A549 (cell line): ENCODE measurements at regions not wholly inside any gene's neighbourhood (a gene's known extent, or its start where the extent isn't known, plus 50 kb on each side); places are given as distances from the start of the nearest gene placed in this dataset.

Source experiments
- ATAC-seq, 2 experiments: fragments of 200-7000 bp in 1 of 2; fragments of >200 bp in 1 of 2; cut with Nextera tagmentation in 1 of 2; cut with Tn5 transposase in 1 of 2; 3 replicates each; pipeline versions ENCODE4 v1.8.0 to v1.9.1; 2018 to 2020; ENCODE audit warnings: mild to moderate bottlenecking in 1 of 2, moderate library complexity in 1 of 2
- CTCF ChIA-PET: fragments of 300-600 bp; sonication (Branson Sonifier 250); formaldehyde crosslinking; extraction: SDS; loops from one replicate; lab custom pipeline; 2021; ENCODE audit warnings: antibody characterized with exemption, inconsistent platforms; lab: Yijun Ruan, JAX
- POLR2A ChIA-PET: fragments of 350-600 bp; formaldehyde crosslinking; extraction: SDS; loops from one replicate; lab custom pipeline; 2021; ENCODE audit warnings: antibody characterized with exemption, inconsistent platforms; lab: Yijun Ruan, JAX
- DNase-seq, 2 experiments: peaks; one replicate each; pipeline versions ENCODE4 v3.0.0 to v3.0.0-alpha.2; 2011 to 2016; ENCODE audit warnings: low read depth in 1 of 2, low spot score in 1 of 2
- FAIRE-seq: peaks from 2 replicates; lab custom pipeline; 2011; peaks lifted over from hg19 to GRCh38; lab: Jason Lieb, UNC
- H3K27ac ChIP-seq, 2 experiments: fragments of >200 bp; sonication (Bioruptor Twin); formaldehyde crosslinking; 3 replicates each; pipeline ENCODE4 v1.5.1; 2016 to 2017
- H3K4me1 ChIP-seq: fragments of >200 bp; sonication (Bioruptor Twin); formaldehyde crosslinking; 3 replicates; pipeline ENCODE4 v1.6.1; 2016
- H3K4me2 ChIP-seq: fragments of >200 bp; sonication (Bioruptor Twin); formaldehyde crosslinking; 3 replicates; pipeline ENCODE4 v1.6.1; 2016
- H3K4me3 ChIP-seq: fragments of >200 bp; sonication (Bioruptor Twin); formaldehyde crosslinking; 3 replicates; pipeline ENCODE4 v1.5.1; 2016
- H3K9me3 ChIP-seq: fragments of >200 bp; sonication (Bioruptor Twin); formaldehyde crosslinking; 3 replicates; pipeline ENCODE4 v1.6.1; 2016
- CBX2 ChIP-seq: fragments of 200-600 bp; sonication (generic); IDR thresholded peaks from 2 replicates; pipeline ENCODE4 v1.6.1; 2016; ENCODE audit warnings: low read depth, mild to moderate bottlenecking, borderline replicate concordance
- CBX8 ChIP-seq: fragments of 200-600 bp; sonication (generic); IDR thresholded peaks from 2 replicates; pipeline ENCODE4 v1.6.1; 2016
- CEBPB ChIP-seq, 2 experiments: fragments of >200 bp in 1 of 2; sonication (Bioruptor Twin) in 1 of 2; formaldehyde crosslinking in 1 of 2; IDR thresholded peaks; 2 replicates each; pipeline ENCODE4 v1.6.1; 2012 to 2016
- CHD2 ChIP-seq: fragments of 150-350 bp; IDR thresholded peaks from 2 replicates; pipeline ENCODE4 v1.6.1; 2014; ENCODE audit warnings: low read length; ENCODE audit not compliant: partially characterized antibody
- EHF ChIP-seq: fragments of 250-450 bp; sonication (Bioruptor Pico); IDR thresholded peaks from 2 replicates; pipeline ENCODE4 v1.5.0; 2020; ENCODE audit warnings: mild to moderate bottlenecking
- FOSB ChIP-seq: fragments of 250-450 bp; sonication (Bioruptor Pico); IDR thresholded peaks from 2 replicates; pipeline ENCODE4 v1.5.0; 2020; ENCODE audit warnings: mild to moderate bottlenecking, moderate library complexity
- FOSL2 ChIP-seq, 2 experiments: fragments of 450-650 bp in 1 of 2; fragments of >200 bp in 1 of 2; sonication (Bioruptor Twin) in 1 of 2; formaldehyde crosslinking; IDR thresholded peaks; 2 replicates each; pipeline versions ENCODE4 v1.5.0 to v1.6.1; 2016 to 2020; ENCODE audit warnings: mild to moderate bottlenecking in 1 of 2, moderate library complexity in 1 of 2
- HOXB5 ChIP-seq: fragments of 250-450 bp; sonication (Bioruptor Pico); IDR thresholded peaks from 2 replicates; pipeline ENCODE4 v1.5.0; 2020; ENCODE audit warnings: mild to moderate bottlenecking, moderate library complexity
- JUNB ChIP-seq: fragments of >200 bp; sonication (Bioruptor Twin); formaldehyde crosslinking; IDR thresholded peaks from 2 replicates; pipeline ENCODE4 v1.6.1; 2016
- KDM1A ChIP-seq: fragments of 200-600 bp; sonication (generic); IDR thresholded peaks from 2 replicates; pipeline ENCODE4 v1.6.1; 2016; ENCODE audit warnings: low read depth, mild to moderate bottlenecking
- MAFK ChIP-seq: fragments of 450-650 bp; IDR thresholded peaks from 2 replicates; pipeline ENCODE4 v1.6.1; 2014; ENCODE audit not compliant: partially characterized antibody
- MAZ ChIP-seq: fragments of 150-350 bp; IDR thresholded peaks from 2 replicates; pipeline ENCODE4 v1.6.1; 2014; ENCODE audit warnings: antibody characterized with exemption, low read depth, low read length, borderline replicate concordance
- NPAS2 ChIP-seq: fragments of 250-450 bp; sonication (Bioruptor Pico); IDR thresholded peaks from 2 replicates; pipeline ENCODE4 v1.8.0; 2022; ENCODE audit warnings: mild to moderate bottlenecking, moderate library complexity, borderline replicate concordance
- NR3C1 ChIP-seq: fragments of >200 bp; sonication (Bioruptor Twin); formaldehyde crosslinking; IDR thresholded peaks from 3 replicates; pipeline ENCODE4 v1.6.1; 2017
- POLR2A ChIP-seq: IDR thresholded peaks from 2 replicates; pipeline ENCODE4 v1.6.1; 2012; ENCODE audit warnings: mild to moderate bottlenecking, low read length
- RAD21 ChIP-seq, 2 experiments: fragments of >200 bp in 1 of 2; sonication (Bioruptor Twin) in 1 of 2; formaldehyde crosslinking in 1 of 2; IDR thresholded peaks in 1 of 2; conservative IDR thresholded peaks in 1 of 2; 2 replicates in 1 of 2; 3 replicates in 1 of 2; pipeline ENCODE4 v1.6.1; 2012 to 2018; ENCODE audit warnings: inconsistent platforms in 1 of 2
- RFX5 ChIP-seq: fragments of 450-650 bp; IDR thresholded peaks from 2 replicates; pipeline ENCODE4 v1.7.1; 2014; ENCODE audit warnings: antibody characterized with exemption, mild to moderate bottlenecking, moderate library complexity
- SREBF2 ChIP-seq: fragments of 450-650 bp; IDR thresholded peaks from 2 replicates; pipeline ENCODE4 v1.6.1; 2014; ENCODE audit warnings: mild to moderate bottlenecking, moderate library complexity
- TFCP2L1 ChIP-seq: fragments of 250-450 bp; sonication (Bioruptor Pico); IDR thresholded peaks from 2 replicates; pipeline ENCODE4 v1.5.0; 2021; ENCODE audit warnings: mild to moderate bottlenecking
- TP53 ChIP-seq: fragments of 250-450 bp; sonication (Bioruptor Pico); IDR thresholded peaks from 2 replicates; pipeline ENCODE4 v1.5.0; 2021; ENCODE audit warnings: mild to moderate bottlenecking, moderate library complexity
- WGBS: methylation state at CpG from one replicate; pipeline ENCODE4 v1.1.6; 2017; ENCODE audit errors: missing lambda C conversion rate; 5-methylcytosine and 5-hydroxymethylcytosine counted together
- TF ChIP-seq, protein P1 (sequence below): fragments of >200 bp; sonication (Bioruptor Twin); formaldehyde crosslinking; IDR thresholded peaks from 3 replicates; pipeline ENCODE4 v1.6.1; 2016
- TF ChIP-seq, protein P2 (sequence below): IDR thresholded peaks from 2 replicates; pipeline ENCODE4 v1.6.1; 2012
- TF ChIP-seq, protein P3 (sequence below): fragments of 250-450 bp; sonication (Bioruptor Pico); IDR thresholded peaks from 2 replicates; pipeline ENCODE4 v1.5.0; 2020; ENCODE audit warnings: low read depth, mild to moderate bottlenecking, moderate library complexity
- TF ChIP-seq, protein P4 (sequence below): fragments of >200 bp; sonication (Bioruptor Twin); formaldehyde crosslinking; IDR thresholded peaks from 3 replicates; pipeline ENCODE4 v1.5.1; 2016
- TF ChIP-seq, protein P5 (sequence below): fragments of 450-650 bp; IDR thresholded peaks from 2 replicates; pipeline ENCODE4 v1.6.1; 2014; ENCODE audit warnings: antibody characterized with exemption

DNA sequence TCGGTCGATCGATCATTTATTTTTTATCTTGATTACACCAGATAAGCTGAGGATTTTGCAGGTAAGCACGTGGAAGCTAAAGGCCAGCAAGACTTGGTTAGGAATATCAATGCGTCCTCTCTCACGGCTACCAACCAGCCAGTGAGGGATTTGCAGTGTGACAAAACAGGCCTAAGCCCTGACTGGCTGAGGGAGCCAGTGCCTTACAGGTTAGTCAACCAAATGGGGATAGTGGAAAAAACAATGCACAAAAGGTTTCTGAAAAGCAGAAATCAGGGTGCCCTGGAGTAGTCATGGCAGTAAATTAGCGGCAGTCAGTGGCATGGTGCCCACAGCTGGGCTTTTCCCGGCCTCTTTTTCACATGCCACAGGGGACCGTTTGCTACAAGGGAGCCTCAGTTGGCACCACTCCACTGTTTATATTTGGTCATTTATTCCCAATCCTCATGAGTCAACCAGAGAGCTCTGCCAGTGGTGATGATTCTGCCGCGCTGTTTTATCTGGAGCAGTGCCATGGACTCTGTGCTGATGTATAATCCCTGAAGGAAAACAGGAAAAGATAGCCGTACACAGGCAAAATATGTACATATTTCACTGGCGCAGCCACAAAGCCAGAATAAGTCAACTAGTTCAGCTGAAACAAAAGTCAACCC is 167.6 kb downstream of the RHOU start (continued):
- peak; percentile 31 to 69 for TF ChIP-seq RAD21 (conservative IDR thresholded peaks at IDR 0.05 in 1 of 2, IDR thresholded peaks at IDR 0.05 in 1 of 2)
- no peak for TF ChIP-seq POLR2A
- no peak for TF ChIP-seq NR3C1
- TF ChIP-seq, protein P1, sequence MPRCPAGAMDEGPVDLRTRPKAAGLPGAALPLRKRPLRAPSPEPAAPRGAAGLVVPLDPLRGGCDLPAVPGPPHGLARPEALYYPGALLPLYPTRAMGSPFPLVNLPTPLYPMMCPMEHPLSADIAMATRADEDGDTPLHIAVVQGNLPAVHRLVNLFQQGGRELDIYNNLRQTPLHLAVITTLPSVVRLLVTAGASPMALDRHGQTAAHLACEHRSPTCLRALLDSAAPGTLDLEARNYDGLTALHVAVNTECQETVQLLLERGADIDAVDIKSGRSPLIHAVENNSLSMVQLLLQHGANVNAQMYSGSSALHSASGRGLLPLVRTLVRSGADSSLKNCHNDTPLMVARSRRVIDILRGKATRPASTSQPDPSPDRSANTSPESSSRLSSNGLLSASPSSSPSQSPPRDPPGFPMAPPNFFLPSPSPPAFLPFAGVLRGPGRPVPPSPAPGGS = peak; percentile 92; the same call in 2 of the 3 replicates
- TF ChIP-seq, protein P2, sequence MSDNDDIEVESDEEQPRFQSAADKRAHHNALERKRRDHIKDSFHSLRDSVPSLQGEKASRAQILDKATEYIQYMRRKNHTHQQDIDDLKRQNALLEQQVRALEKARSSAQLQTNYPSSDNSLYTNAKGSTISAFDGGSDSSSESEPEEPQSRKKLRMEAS = peak; percentile 84
- no peak for TF ChIP-seq HOXB5 (CRISPR knock-in tag)

DNA sequence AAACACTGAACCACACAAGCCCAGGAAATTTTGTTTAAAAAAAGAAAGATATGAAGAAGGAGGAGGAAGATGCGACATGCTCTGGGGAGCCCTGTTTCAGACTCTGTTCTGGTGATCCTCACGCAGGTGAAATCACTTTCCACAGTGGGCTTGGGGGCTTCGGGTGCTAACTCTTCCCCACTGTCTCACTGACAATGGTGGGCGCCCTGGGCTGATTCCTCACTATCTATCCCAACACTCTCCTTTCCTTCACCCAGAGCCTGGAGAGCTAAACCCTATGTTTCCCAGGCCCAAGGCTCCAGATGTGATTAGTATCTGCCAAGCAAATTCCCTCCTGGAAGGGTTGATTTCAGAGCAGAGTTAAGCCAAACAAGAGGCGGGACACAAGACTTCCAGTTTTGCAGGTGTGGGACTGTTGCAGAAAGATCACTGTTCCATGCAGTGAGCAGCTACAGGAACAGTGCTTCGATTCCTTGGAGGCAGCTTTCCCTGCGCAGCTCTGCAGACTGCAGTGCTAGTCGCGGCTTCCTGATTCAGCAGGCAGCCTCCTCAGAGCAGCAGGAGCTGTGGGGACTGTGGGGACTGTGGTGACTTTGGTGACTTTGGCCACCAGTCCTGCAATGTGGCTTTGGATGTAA is 168.3 kb downstream of the RHOU start:
- 64% methylated on average over 9 of the region's 9 CpGs for WGBS
- POLR2A ChIA-PET = interaction anchor here (1.1 kb wide), 1 partner anchor 42 kb away, joined by 6 read pairs; no protein-coding TSS in a partner anchor
- FAIRE-seq (no peak), DNase-seq (peak in 1 of 2 experiments; percentile 27)
- Histone ChIP-seq H3K4me1 (peaks cover 19% of the 10 kb centered on the region), H3K4me3 (0 out of 3 replicates have a peak overlapping the region, but pooled peaks have one; percentile 8), H3K27ac (peak overlapping the region; percentile 63 to 64), H3K4me2 (peak overlapping the region; percentile 81), H3K9me3 (no peaks in the 10 kb centered on the region)
- CTCF ChIA-PET = interaction anchor here (0.7 to 1.9 kb wide), 6 partner anchors 10 to 352 kb away, joined by 3 to 8 read pairs (median 4); no protein-coding TSS in a partner anchor
- TF ChIP-seq NR3C1 (no peak), CBX8 (no peak), CHD2 (no peak), JUNB (no peak), HOXB5 (CRISPR knock-in tag) (no peak), SREBF2 (no peak), CEBPB (IDR thresholded peaks at IDR 0.05) (no peak), CBX2 (no peak), TFCP2L1 (CRISPR knock-in tag) (no peak), MAZ (no peak), FOSB (CRISPR knock-in tag) (no peak), EHF (CRISPR knock-in tag) (no peak), FOSL2 (IDR thresholded peaks at IDR 0.05) (no peak), FOSL2 (CRISPR knock-in tag; IDR thresholded peaks at IDR 0.05) (no peak)
- TF ChIP-seq, protein P3, sequence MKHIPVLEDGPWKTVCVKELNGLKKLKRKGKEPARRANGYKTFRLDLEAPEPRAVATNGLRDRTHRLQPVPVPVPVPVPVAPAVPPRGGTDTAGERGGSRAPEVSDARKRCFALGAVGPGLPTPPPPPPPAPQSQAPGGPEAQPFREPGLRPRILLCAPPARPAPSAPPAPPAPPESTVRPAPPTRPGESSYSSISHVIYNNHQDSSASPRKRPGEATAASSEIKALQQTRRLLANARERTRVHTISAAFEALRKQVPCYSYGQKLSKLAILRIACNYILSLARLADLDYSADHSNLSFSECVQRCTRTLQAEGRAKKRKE (CRISPR knock-in tag) = no peak
- TF ChIP-seq, protein P4, sequence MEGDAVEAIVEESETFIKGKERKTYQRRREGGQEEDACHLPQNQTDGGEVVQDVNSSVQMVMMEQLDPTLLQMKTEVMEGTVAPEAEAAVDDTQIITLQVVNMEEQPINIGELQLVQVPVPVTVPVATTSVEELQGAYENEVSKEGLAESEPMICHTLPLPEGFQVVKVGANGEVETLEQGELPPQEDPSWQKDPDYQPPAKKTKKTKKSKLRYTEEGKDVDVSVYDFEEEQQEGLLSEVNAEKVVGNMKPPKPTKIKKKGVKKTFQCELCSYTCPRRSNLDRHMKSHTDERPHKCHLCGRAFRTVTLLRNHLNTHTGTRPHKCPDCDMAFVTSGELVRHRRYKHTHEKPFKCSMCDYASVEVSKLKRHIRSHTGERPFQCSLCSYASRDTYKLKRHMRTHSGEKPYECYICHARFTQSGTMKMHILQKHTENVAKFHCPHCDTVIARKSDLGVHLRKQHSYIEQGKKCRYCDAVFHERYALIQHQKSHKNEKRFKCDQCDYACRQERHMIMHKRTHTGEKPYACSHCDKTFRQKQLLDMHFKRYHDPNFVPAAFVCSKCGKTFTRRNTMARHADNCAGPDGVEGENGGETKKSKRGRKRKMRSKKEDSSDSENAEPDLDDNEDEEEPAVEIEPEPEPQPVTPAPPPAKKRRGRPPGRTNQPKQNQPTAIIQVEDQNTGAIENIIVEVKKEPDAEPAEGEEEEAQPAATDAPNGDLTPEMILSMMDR = no peak
- TF ChIP-seq, all 56 proteins: peak for 0
- ATAC-seq = peak; percentile 45 to 60

DNA sequence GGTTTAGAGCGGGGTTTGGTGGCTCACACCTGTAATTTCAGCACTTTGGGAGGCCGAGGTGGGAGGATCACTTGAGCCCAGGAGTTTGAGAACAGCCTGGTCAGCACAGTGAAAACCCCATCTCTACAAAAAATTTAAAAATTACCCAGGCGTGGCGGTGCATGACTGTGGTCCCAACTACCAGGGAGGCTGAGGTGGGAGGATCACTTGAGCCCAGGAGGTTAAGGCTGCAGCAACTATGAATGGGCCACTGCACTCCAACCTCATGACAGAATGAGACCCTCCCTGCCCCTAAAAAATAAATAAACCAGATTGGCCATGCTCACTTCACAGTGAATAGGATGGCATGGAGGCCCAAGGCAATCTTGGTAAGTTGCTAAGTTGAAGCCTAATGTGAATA is 168.9 kb downstream of the RHOU start:
- ChIA-PET POLR2A (no interaction called here), CTCF (interaction anchor here (1.4 kb wide), 2 partner anchors 10 to 252 kb away, joined by 3 to 6 read pairs; no protein-coding TSS in a partner anchor)
- no peak for FAIRE-seq
- no peak for DNase-seq
- H3K4me1 ChIP-seq = peaks cover 19% of the 10 kb centered on the region
- H3K9me3 ChIP-seq = no peaks in the 10 kb centered on the region
- no peak for ATAC-seq
- WGBS = 91% methylated on average over 4 of the region's 4 CpGs
- H3K4me2 ChIP-seq = no peak overlapping the region
- no peak overlapping the region for H3K4me3 ChIP-seq
- peak overlapping the region in 1 of 2 experiments; percentile 64; a peak in 1 of 6 replicates for H3K27ac ChIP-seq
- TF ChIP-seq, protein P5, sequence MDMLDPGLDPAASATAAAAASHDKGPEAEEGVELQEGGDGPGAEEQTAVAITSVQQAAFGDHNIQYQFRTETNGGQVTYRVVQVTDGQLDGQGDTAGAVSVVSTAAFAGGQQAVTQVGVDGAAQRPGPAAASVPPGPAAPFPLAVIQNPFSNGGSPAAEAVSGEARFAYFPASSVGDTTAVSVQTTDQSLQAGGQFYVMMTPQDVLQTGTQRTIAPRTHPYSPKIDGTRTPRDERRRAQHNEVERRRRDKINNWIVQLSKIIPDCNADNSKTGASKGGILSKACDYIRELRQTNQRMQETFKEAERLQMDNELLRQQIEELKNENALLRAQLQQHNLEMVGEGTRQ = no peak
- TF ChIP-seq KDM1A (no peak), NPAS2 (CRISPR knock-in tag) (no peak), JUNB (no peak), MAFK (no peak), TP53 (no peak), RFX5 (no peak)
- TF ChIP-seq, protein P3 (CRISPR knock-in tag) = no peak
